ENCODE measurements at regions not wholly inside any gene's neighbourhood (a gene's known extent, or its start where the extent isn't known, plus 50 kb on each side); places are given as distances from the start of the nearest gene placed in this dataset.

GRCh38 chr1:90472775-90473174 is 244.3 kb downstream of the BARHL2 start:
- POLR2A ChIA-PET = no interaction called here
- H3K27me3 Mint-ChIP-seq = no peaks in the 10 kb centered on the region
- H3K36me3 Mint-ChIP-seq (ENCODE audit: low read depth) = no peaks in the 10 kb centered on the region

GRCh38 chr1:90459570-90459969 is 257.5 kb downstream of the BARHL2 start:
- H3K4me3 Mint-ChIP-seq = no peak overlapping the region
- no peak overlapping the region for H3K27ac Mint-ChIP-seq
- H3K4me1 Mint-ChIP-seq = no peaks in the 10 kb centered on the region
- no peak for DNase-seq
- POLR2A ChIA-PET = no interaction called here
- H3K36me3 Mint-ChIP-seq (ENCODE audit: low read depth) = no peaks in the 10 kb centered on the region
- CTCF ChIA-PET = no interaction called here
- no peaks in the 10 kb centered on the region for H3K9me3 Mint-ChIP-seq
- peaks cover 2% of the 10 kb centered on the region for H3K27me3 Mint-ChIP-seq

More at GRCh38 chr1:90472775-90473174, 244.3 kb downstream of the BARHL2 start:
- Mint-ChIP-seq H3K4me3 (no peak overlapping the region), H3K27ac (no peak overlapping the region), H3K4me1 (no peaks in the 10 kb centered on the region), H3K9me3 (no peaks in the 10 kb centered on the region)
- CTCF ChIA-PET = no interaction called here
- DNase-seq = no peak

GRCh38 chr1:90457985-90458384 is 259.1 kb downstream of the BARHL2 start:
- Mint-ChIP-seq H3K4me1 (no peaks in the 10 kb centered on the region), H3K9me3 (no peaks in the 10 kb centered on the region), H3K36me3 (ENCODE audit: low read depth) (no peaks in the 10 kb centered on the region), H3K4me3 (no peak overlapping the region), H3K27me3 (peaks cover 2% of the 10 kb centered on the region), H3K27ac (no peak overlapping the region)
- no peak for DNase-seq
- ChIA-PET POLR2A (no interaction called here), CTCF (no interaction called here)

- CTCF ChIA-PET = no interaction called here
- POLR2A ChIA-PET = no interaction called here
- Mint-ChIP-seq H3K9me3 (no peaks in the 10 kb centered on the region), H3K27ac (no peak overlapping the region), H3K36me3 (ENCODE audit: low read depth) (no peaks in the 10 kb centered on the region), H3K4me1 (no peaks in the 10 kb centered on the region), H3K27me3 (peaks cover 5% of the 10 kb centered on the region), H3K4me3 (no peak overlapping the region)
- no peak for DNase-seq
Observed at GRCh38 chr1:90452491-90452890, 264.6 kb downstream of the BARHL2 start.

- H3K27me3 Mint-ChIP-seq = peaks cover 3% of the 10 kb centered on the region
- ChIA-PET POLR2A (no interaction called here), CTCF (no interaction called here)
- no peak overlapping the region for H3K27ac Mint-ChIP-seq
- DNase-seq = no peak
- H3K9me3 Mint-ChIP-seq = no peaks in the 10 kb centered on the region
- H3K4me3 Mint-ChIP-seq = no peak overlapping the region
- no peaks in the 10 kb centered on the region for H3K4me1 Mint-ChIP-seq
- H3K36me3 Mint-ChIP-seq (ENCODE audit: low read depth) = no peaks in the 10 kb centered on the region
Observed at GRCh38 chr1:90443354-90443753, 273.7 kb downstream of the BARHL2 start.

GRCh38 chr1:90435351-90435750 is 281.8 kb downstream of the BARHL2 start:
- H3K27ac Mint-ChIP-seq = no peak overlapping the region
- no peaks in the 10 kb centered on the region for H3K27me3 Mint-ChIP-seq
- CTCF ChIA-PET = no interaction called here
- H3K36me3 Mint-ChIP-seq (ENCODE audit: low read depth) = no peaks in the 10 kb centered on the region
- DNase-seq = no peak
- no peaks in the 10 kb centered on the region for H3K9me3 Mint-ChIP-seq
- POLR2A ChIA-PET = no interaction called here
- H3K4me1 Mint-ChIP-seq = no peaks in the 10 kb centered on the region
- no peak overlapping the region for H3K4me3 Mint-ChIP-seq

- Mint-ChIP-seq H3K9me3 (no peaks in the 10 kb centered on the region), H3K4me1 (no peaks in the 10 kb centered on the region), H3K27me3 (no peaks in the 10 kb centered on the region), H3K36me3 (ENCODE audit: low read depth) (no peaks in the 10 kb centered on the region), H3K27ac (no peak overlapping the region), H3K4me3 (no peak overlapping the region)
- DNase-seq = no peak
- CTCF ChIA-PET = no interaction called here
- POLR2A ChIA-PET = no interaction called here
Observed at GRCh38 chr1:90434460-90434859, 282.6 kb downstream of the BARHL2 start.

GRCh38 chr1:90417126-90417525 is 300.0 kb downstream of the BARHL2 start:
- ChIA-PET CTCF (no interaction called here), POLR2A (no interaction called here)
- H3K4me3 Mint-ChIP-seq = no peak overlapping the region
- H3K9me3 Mint-ChIP-seq = no peaks in the 10 kb centered on the region
- no peaks in the 10 kb centered on the region for H3K4me1 Mint-ChIP-seq
- H3K36me3 Mint-ChIP-seq (ENCODE audit: low read depth) = no peaks in the 10 kb centered on the region
- H3K27ac Mint-ChIP-seq = no peak overlapping the region
- no peak for DNase-seq
- H3K27me3 Mint-ChIP-seq = no peaks in the 10 kb centered on the region

GRCh38 chr1:90414201-90414600 is 302.9 kb downstream of the BARHL2 start:
- Mint-ChIP-seq H3K27ac (no peak overlapping the region), H3K9me3 (no peaks in the 10 kb centered on the region), H3K36me3 (ENCODE audit: low read depth) (no peaks in the 10 kb centered on the region), H3K27me3 (no peaks in the 10 kb centered on the region), H3K4me3 (no peak overlapping the region), H3K4me1 (no peaks in the 10 kb centered on the region)
- POLR2A ChIA-PET = interaction anchor here (0.7 kb wide), 1 partner anchor 738 kb away, joined by 3 read pairs; no protein-coding TSS in a partner anchor
- CTCF ChIA-PET = no interaction called here
- DNase-seq = no peak

- no peaks in the 10 kb centered on the region for H3K27me3 Mint-ChIP-seq
- DNase-seq = no peak
- H3K36me3 Mint-ChIP-seq (ENCODE audit: low read depth) = no peaks in the 10 kb centered on the region
- no peak overlapping the region for H3K4me3 Mint-ChIP-seq
- POLR2A ChIA-PET = interaction anchor here (0.7 kb wide), 1 partner anchor 737 kb away, joined by 3 read pairs; no protein-coding TSS in a partner anchor
- no peaks in the 10 kb centered on the region for H3K4me1 Mint-ChIP-seq
- no peaks in the 10 kb centered on the region for H3K9me3 Mint-ChIP-seq
- CTCF ChIA-PET = no interaction called here
- H3K27ac Mint-ChIP-seq = no peak overlapping the region
Observed at GRCh38 chr1:90413519-90413918, 303.6 kb downstream of the BARHL2 start.

- H3K27me3 Mint-ChIP-seq = no peaks in the 10 kb centered on the region
- ChIA-PET CTCF (no interaction called here), POLR2A (no interaction called here)
- no peaks in the 10 kb centered on the region for H3K36me3 Mint-ChIP-seq (ENCODE audit: low read depth)
- H3K4me3 Mint-ChIP-seq = no peak overlapping the region
- no peaks in the 10 kb centered on the region for H3K4me1 Mint-ChIP-seq
- H3K9me3 Mint-ChIP-seq = no peaks in the 10 kb centered on the region
- no peak for DNase-seq
- H3K27ac Mint-ChIP-seq = no peak overlapping the region
Observed at GRCh38 chr1:90412563-90412962, 304.5 kb downstream of the BARHL2 start.

GRCh38 chr1:90411185-90411584 is 305.9 kb downstream of the BARHL2 start:
- Mint-ChIP-seq H3K27me3 (no peaks in the 10 kb centered on the region), H3K27ac (no peak overlapping the region), H3K36me3 (ENCODE audit: low read depth) (no peaks in the 10 kb centered on the region), H3K4me1 (no peaks in the 10 kb centered on the region), H3K4me3 (no peak overlapping the region), H3K9me3 (no peaks in the 10 kb centered on the region)
- CTCF ChIA-PET = no interaction called here
- POLR2A ChIA-PET = no interaction called here
- no peak for DNase-seq

GRCh38 chr1:90407737-90408136 is 309.4 kb downstream of the BARHL2 start:
- Mint-ChIP-seq H3K4me3 (no peak overlapping the region), H3K36me3 (ENCODE audit: low read depth) (no peaks in the 10 kb centered on the region), H3K27me3 (no peaks in the 10 kb centered on the region), H3K9me3 (no peaks in the 10 kb centered on the region), H3K27ac (no peak overlapping the region), H3K4me1 (no peaks in the 10 kb centered on the region)
- ChIA-PET CTCF (no interaction called here), POLR2A (no interaction called here)
- DNase-seq = no peak

- POLR2A ChIA-PET = no interaction called here
- no peaks in the 10 kb centered on the region for H3K4me1 Mint-ChIP-seq
- no peak overlapping the region for H3K27ac Mint-ChIP-seq
- no peaks in the 10 kb centered on the region for H3K9me3 Mint-ChIP-seq
- no peak for DNase-seq
- H3K27me3 Mint-ChIP-seq = no peaks in the 10 kb centered on the region
- no peaks in the 10 kb centered on the region for H3K36me3 Mint-ChIP-seq (ENCODE audit: low read depth)
- H3K4me3 Mint-ChIP-seq = no peak overlapping the region
- CTCF ChIA-PET = interaction anchor here (0.6 kb wide), 1 partner anchor 1214 kb away, joined by 3 read pairs; no protein-coding TSS in a partner anchor
Observed at GRCh38 chr1:90405726-90406125, 311.4 kb downstream of the BARHL2 start.
